Neuronal stem cell (in vitro differentiated cells): ENCODE measurements at regions not wholly inside any gene's neighbourhood (a gene's known extent, or its start where the extent isn't known, plus 50 kb on each side); places are given as distances from the start of the nearest gene placed in this dataset.

ENCODE experiments used
- DNase-seq: peaks from one replicate; pipeline ENCODE4 v3.0.0-alpha.2; 2013; ENCODE audit warnings: low spot score
- H2AFZ ChIP-seq: one replicate; pipeline ENCODE4 v1.6.1; 2013; ENCODE audit warnings: mild to moderate bottlenecking, low read length, inconsistent platforms
- H2AK5ac ChIP-seq: 2 replicates; pipeline ENCODE4 v1.6.1; 2013; ENCODE audit warnings: low read depth, mild to moderate bottlenecking, inconsistent platforms, low read length, moderate library complexity, mixed read lengths
- H2BK120ac ChIP-seq: 2 replicates; pipeline ENCODE4 v1.6.1; 2013; ENCODE audit warnings: low read depth, mild to moderate bottlenecking, inconsistent platforms, low read length, moderate library complexity, mixed read lengths
- H2BK12ac ChIP-seq: one replicate; pipeline ENCODE4 v1.6.1; 2013; ENCODE audit warnings: low read length, inconsistent platforms
- H2BK15ac ChIP-seq: 2 replicates; pipeline ENCODE4 v1.6.1; 2013; ENCODE audit warnings: mild to moderate bottlenecking, low read length, inconsistent platforms, mixed read lengths
- H2BK5ac ChIP-seq: one replicate; pipeline ENCODE4 v1.6.1; 2013; ENCODE audit warnings: inconsistent platforms, mild to moderate bottlenecking, low read length, moderate library complexity
- H3K14ac ChIP-seq: one replicate; pipeline ENCODE4 v1.6.1; 2013; ENCODE audit warnings: low read length, inconsistent platforms
- H3K18ac ChIP-seq: 2 replicates; pipeline ENCODE4 v1.6.1; 2013; ENCODE audit warnings: low read length, inconsistent platforms
- H3K23ac ChIP-seq: 2 replicates; pipeline ENCODE4 v1.6.1; 2013; ENCODE audit warnings: low read depth, mild to moderate bottlenecking, mixed read lengths, low read length, inconsistent platforms; ENCODE audit not compliant: poor library complexity
- H3K27ac ChIP-seq: replicated peaks from 3 replicates; pipeline ENCODE4 v1.5.1; 2013; ENCODE audit warnings: low read length, inconsistent platforms
- H3K27me3 ChIP-seq, 3 experiments: 2 replicates each; pipeline ENCODE4 v1.6.1; 2013; ENCODE audit warnings: low read length in 3 of 3, mild to moderate bottlenecking in 2 of 3, inconsistent platforms in 1 of 3, low read depth in 1 of 3, mixed read lengths in 1 of 3, moderate library complexity in 1 of 3; ENCODE audit not compliant: control insufficient read depth in 3 of 3, insufficient read depth in 3 of 3
- H3K36me3 ChIP-seq, 2 donors: replicated peaks in 1 of 2; 2 replicates each; pipeline ENCODE4 v1.6.1; 2013; ENCODE audit warnings: low read length in 2 of 2; ENCODE audit not compliant: control insufficient read depth in 2 of 2, insufficient read depth in 2 of 2
- H3K4ac ChIP-seq: 2 replicates; pipeline ENCODE4 v1.6.1; 2013; ENCODE audit warnings: inconsistent platforms, mild to moderate bottlenecking, low read length, moderate library complexity
- H3K4me1 ChIP-seq, 2 donors: 1 replicate in 1 of 2; 2 replicates in 1 of 2; pipeline ENCODE4 v1.6.1; 2013; ENCODE audit warnings: low read length in 2 of 2, low read depth in 1 of 2; ENCODE audit not compliant: control insufficient read depth in 2 of 2, insufficient read depth in 1 of 2
- H3K4me2 ChIP-seq: one replicate; pipeline ENCODE4 v1.6.1; 2013; ENCODE audit warnings: mild to moderate bottlenecking, low read length, inconsistent platforms; ENCODE audit not compliant: insufficient read depth, poor library complexity, severe bottlenecking
- H3K4me3 ChIP-seq, 2 donors: 2 replicates each; pipeline ENCODE4 v1.5.1; 2013; ENCODE audit warnings: low read length in 2 of 2, mild to moderate bottlenecking in 2 of 2, inconsistent platforms in 1 of 2, moderate library complexity in 1 of 2
- H3K79me1 ChIP-seq: one replicate; pipeline ENCODE4 v1.6.1; 2013; ENCODE audit warnings: low read depth, mild to moderate bottlenecking, inconsistent platforms, low read length, moderate library complexity
- H3K9ac ChIP-seq: one replicate; pipeline ENCODE4 v1.6.1; 2013; ENCODE audit warnings: mild to moderate bottlenecking, low read depth, low read length, inconsistent platforms; ENCODE audit not compliant: poor library complexity
- H3K9me3 ChIP-seq, 2 donors: replicated peaks in 1 of 2; 2 replicates each; pipeline versions ENCODE3 to v1.6.1; 2013; ENCODE audit warnings: low read length in 2 of 2, mild to moderate bottlenecking in 2 of 2, inconsistent platforms in 1 of 2, low read depth in 1 of 2, mixed read lengths in 1 of 2, moderate library complexity in 1 of 2; ENCODE audit not compliant: control insufficient read depth in 2 of 2, insufficient read depth in 1 of 2
- H4K8ac ChIP-seq: one replicate; pipeline ENCODE4 v1.6.1; 2013; ENCODE audit warnings: low read depth, mild to moderate bottlenecking, inconsistent platforms, low read length, moderate library complexity
- H4K91ac ChIP-seq: one replicate; pipeline ENCODE4 v1.6.1; 2013; ENCODE audit warnings: low read length, low read depth, mild to moderate bottlenecking, inconsistent platforms; ENCODE audit not compliant: poor library complexity
- whole genome bisulfite sequencing, 2 donors: extraction: QIAGEN DNeasy Blood & Tissue Kit; methylation state at CpG; one replicate each; pipeline ENCODE4 v1.1.7; 2013; ENCODE audit warnings: missing lambda C conversion rate in 2 of 2, mixed read lengths in 1 of 2; ENCODE audit not compliant: insufficient read length in 2 of 2, insufficient replicate concordance in 1 of 2; ENCODE audit errors: extremely low coverage in 2 of 2; 5-methylcytosine and 5-hydroxymethylcytosine counted together

- Histone ChIP-seq H4K8ac (no peak overlapping the region), H3K27ac (no peak overlapping the region), H3K23ac (no peak overlapping the region), H2AK5ac (no peak overlapping the region), H3K9me3 (no peaks in the 10 kb centered on the region), H3K27me3 (no peaks in the 10 kb centered on the region), H2BK5ac (no peak overlapping the region), H3K79me1 (no peaks in the 10 kb centered on the region), H2BK15ac (no peak overlapping the region), H3K4me2 (no peak overlapping the region), H3K4me1 (no peaks in the 10 kb centered on the region), H2AFZ (peak overlapping the region; percentile 61), H3K9ac (no peak overlapping the region), H2BK12ac (no peak overlapping the region), H3K14ac (no peak overlapping the region), H4K91ac (no peak overlapping the region), H2BK120ac (no peak overlapping the region), H3K18ac (no peak overlapping the region), H3K4me3 (no peak overlapping the region), H3K36me3 (no peaks in the 10 kb centered on the region), H3K4ac (no peak overlapping the region)
- WGBS, 2 donors, result no CpG with 5 or more reads among the region's 5 CpGs
- no peak for DNase-seq
Measured at GRCh38 chrX:26373829-26374228, 157.9 kb downstream of the MAGEB5 start.

GRCh38 chrX:26352891-26353430, 137.0 kb downstream of the MAGEB5 start:
- H3K4me2 ChIP-seq, result no peak overlapping the region
- no peak overlapping the region for H3K4me3 ChIP-seq
- no peak overlapping the region for H2BK120ac ChIP-seq
- H2BK15ac ChIP-seq, result no peak overlapping the region
- no peak overlapping the region for H4K8ac ChIP-seq
- H3K79me1 ChIP-seq, result no peaks in the 10 kb centered on the region
- no peak overlapping the region for H3K14ac ChIP-seq
- no peak overlapping the region for H4K91ac ChIP-seq
- H2AFZ ChIP-seq, result no peak overlapping the region
- no peaks in the 10 kb centered on the region for H3K27me3 ChIP-seq
- H3K18ac ChIP-seq, result no peak overlapping the region
- H3K9ac ChIP-seq, result no peak overlapping the region
- no peak overlapping the region for H3K4ac ChIP-seq
- H3K9me3 ChIP-seq, result no peaks in the 10 kb centered on the region
- no peak overlapping the region for H2AK5ac ChIP-seq
- no peak overlapping the region for H3K27ac ChIP-seq
- no peak for DNase-seq
- no peaks in the 10 kb centered on the region for H3K4me1 ChIP-seq
- 100% methylated on average over 1 of the region's 3 CpGs; no CpG with 5 or more reads in 1 of the 2 donors for WGBS, 2 donors
- no peak overlapping the region for H2BK5ac ChIP-seq
- no peaks in the 10 kb centered on the region for H3K36me3 ChIP-seq
- no peak overlapping the region for H2BK12ac ChIP-seq
- H3K23ac ChIP-seq, result no peak overlapping the region

DNA sequence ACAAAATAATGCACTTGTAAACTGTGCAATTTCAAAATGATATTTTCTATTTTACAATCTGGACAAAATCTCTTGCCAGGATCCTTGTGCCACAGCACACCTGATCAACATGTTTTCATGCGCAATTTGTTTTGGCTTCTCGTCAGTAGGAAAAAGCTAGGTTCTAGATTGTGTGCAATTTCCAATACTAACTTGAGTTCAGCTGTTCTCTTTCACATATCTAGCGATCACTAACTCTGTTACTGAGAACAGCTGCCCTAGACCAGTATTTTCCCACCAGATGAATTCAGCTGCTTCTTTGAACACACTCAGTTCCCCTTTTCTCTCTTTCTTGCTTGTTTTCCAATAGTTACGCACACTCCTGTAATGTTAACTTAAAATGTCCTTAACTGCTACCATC, 131.2 kb downstream of the MAGEB5 start:
- Histone ChIP-seq H3K18ac (no peak overlapping the region), H3K27me3 (no peaks in the 10 kb centered on the region), H2BK12ac (no peak overlapping the region), H3K23ac (no peak overlapping the region), H3K9ac (no peak overlapping the region), H2BK5ac (no peak overlapping the region), H4K8ac (no peak overlapping the region), H3K27ac (no peak overlapping the region), H2AK5ac (no peak overlapping the region), H3K79me1 (no peaks in the 10 kb centered on the region), H4K91ac (no peak overlapping the region), H3K4ac (no peak overlapping the region), H3K4me2 (no peak overlapping the region), H3K4me3 (no peak overlapping the region), H3K4me1 (no peaks in the 10 kb centered on the region), H2AFZ (no peak overlapping the region), H3K36me3 (no peaks in the 10 kb centered on the region), H3K9me3 (no peaks in the 10 kb centered on the region), H3K14ac (no peak overlapping the region), H2BK15ac (no peak overlapping the region), H2BK120ac (no peak overlapping the region)
- WGBS, 2 donors, result no CpG with 5 or more reads among the region's 4 CpGs
- DNase-seq, result no peak

- H3K27ac ChIP-seq, result no peak overlapping the region
- no peak overlapping the region for H3K9ac ChIP-seq
- H2BK12ac ChIP-seq, result no peak overlapping the region
- no peak overlapping the region for H2AFZ ChIP-seq
- no peak for DNase-seq
- no peak overlapping the region for H4K91ac ChIP-seq
- H3K4me3 ChIP-seq, result no peak overlapping the region
- no peaks in the 10 kb centered on the region for H3K4me1 ChIP-seq
- no peak overlapping the region for H3K23ac ChIP-seq
- no peak overlapping the region for H2BK120ac ChIP-seq
- no peak overlapping the region for H3K4ac ChIP-seq
- H3K9me3 ChIP-seq, result no peaks in the 10 kb centered on the region
- no peak overlapping the region for H2BK5ac ChIP-seq
- H2AK5ac ChIP-seq, result no peak overlapping the region
- no CpG with 5 or more reads among the region's 8 CpGs for WGBS, 2 donors
- H3K14ac ChIP-seq, result no peak overlapping the region
- H3K4me2 ChIP-seq, result no peak overlapping the region
- no peak overlapping the region for H3K18ac ChIP-seq
- H3K36me3 ChIP-seq, result no peaks in the 10 kb centered on the region
- no peaks in the 10 kb centered on the region for H3K27me3 ChIP-seq
- no peaks in the 10 kb centered on the region for H3K79me1 ChIP-seq
- H2BK15ac ChIP-seq, result no peak overlapping the region
- H4K8ac ChIP-seq, result no peak overlapping the region
Measured at GRCh38 chrX:26334232-26334631, 118.3 kb downstream of the MAGEB5 start.
